Amniotic epithelial cell (primary cell): ENCODE measurements at regions not wholly inside any gene's neighbourhood (a gene's known extent, or its start where the extent isn't known, plus 50 kb on each side); places are given as distances from the start of the nearest gene placed in this dataset.

Experiments used
- DNase-seq: peaks from one replicate; pipeline ENCODE4 v3.0.0-alpha.2; 2010; ENCODE audit warnings: low read depth

- DNase-seq, result no peak
Measured at GRCh38 chr7:3195160-3195559, 105.9 kb upstream of the SDK1 start.

GRCh38 chr7:3196629-3197400, 104.2 kb upstream of the SDK1 start:
- DNase-seq, result no peak

GRCh38 chr7:3197567-3198213, 103.4 kb upstream of the SDK1 start:
- DNase-seq, result no peak

GRCh38 chr7:3198316-3198715, 102.7 kb upstream of the SDK1 start:
- DNase-seq, result no peak

DNA sequence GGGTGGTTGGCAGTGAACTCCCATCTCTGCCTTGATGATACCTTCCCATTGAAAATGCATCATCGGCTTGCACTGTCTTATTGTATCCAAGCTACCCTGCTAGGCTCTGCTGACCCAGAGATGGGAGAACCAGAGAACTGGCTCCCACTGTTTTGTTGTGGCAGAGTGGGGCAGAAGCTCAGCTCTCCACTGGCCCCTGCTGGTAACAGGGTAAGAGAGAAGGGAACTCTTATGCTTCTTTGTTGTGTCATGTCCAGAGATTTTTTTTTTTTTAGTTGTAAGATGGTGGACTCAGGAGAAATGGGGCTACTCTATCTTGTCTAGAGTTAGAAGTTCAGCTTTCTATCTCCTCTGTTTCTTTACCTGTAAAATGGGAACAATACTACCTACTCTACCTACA, 100.5 kb upstream of the SDK1 start:
- peak; percentile 73 for DNase-seq

GRCh38 chr7:3201306-3201705, 99.7 kb upstream of the SDK1 start:
- DNase-seq, result no peak

- no peak for DNase-seq
Measured at GRCh38 chr7:3201937-3202710, 98.9 kb upstream of the SDK1 start.

GRCh38 chr7:3204526-3204925, 96.5 kb upstream of the SDK1 start:
- DNase-seq, result no peak

DNA sequence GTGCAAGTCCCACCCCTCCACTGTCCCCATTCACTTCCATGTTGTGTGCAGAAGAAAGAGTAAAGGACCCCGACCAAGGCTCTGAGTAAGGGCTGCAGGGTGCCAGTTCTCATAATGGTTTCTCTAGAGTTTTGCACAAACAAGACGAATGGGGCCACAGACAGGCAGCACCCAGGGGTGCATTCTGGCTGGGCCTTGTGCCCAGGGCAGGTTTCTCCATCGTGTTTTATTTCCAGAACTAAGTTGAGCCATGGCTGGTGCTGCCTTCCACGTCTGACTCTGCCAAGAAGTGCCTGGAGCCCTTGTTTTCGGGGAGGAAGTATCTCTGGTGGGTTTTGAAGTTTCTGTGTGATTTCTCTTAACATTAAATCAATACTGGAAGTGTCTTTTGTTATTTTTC, 95.0 kb upstream of the SDK1 start:
- no peak for DNase-seq

DNA sequence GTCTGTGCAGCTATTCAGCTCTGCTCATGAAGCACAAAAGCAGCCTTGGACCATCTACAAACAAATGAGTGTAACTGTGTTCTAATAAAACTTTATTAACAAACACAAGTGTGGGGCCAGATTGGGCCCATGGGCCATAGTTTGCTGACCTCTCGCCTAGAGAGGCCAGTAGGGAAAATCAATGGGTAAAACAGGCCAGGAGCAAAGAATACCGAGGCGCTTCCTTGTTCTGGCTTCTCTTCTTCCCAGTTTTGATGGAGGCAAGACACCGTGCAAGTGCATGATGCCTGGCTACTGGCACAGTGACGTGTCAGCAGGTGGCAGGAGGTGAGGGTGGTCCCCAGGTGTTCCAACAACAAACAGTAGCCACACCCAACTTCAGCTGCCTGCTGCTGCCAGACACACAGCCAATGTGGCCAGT, 94.3 kb upstream of the SDK1 start:
- DNase-seq, result no peak

DNA sequence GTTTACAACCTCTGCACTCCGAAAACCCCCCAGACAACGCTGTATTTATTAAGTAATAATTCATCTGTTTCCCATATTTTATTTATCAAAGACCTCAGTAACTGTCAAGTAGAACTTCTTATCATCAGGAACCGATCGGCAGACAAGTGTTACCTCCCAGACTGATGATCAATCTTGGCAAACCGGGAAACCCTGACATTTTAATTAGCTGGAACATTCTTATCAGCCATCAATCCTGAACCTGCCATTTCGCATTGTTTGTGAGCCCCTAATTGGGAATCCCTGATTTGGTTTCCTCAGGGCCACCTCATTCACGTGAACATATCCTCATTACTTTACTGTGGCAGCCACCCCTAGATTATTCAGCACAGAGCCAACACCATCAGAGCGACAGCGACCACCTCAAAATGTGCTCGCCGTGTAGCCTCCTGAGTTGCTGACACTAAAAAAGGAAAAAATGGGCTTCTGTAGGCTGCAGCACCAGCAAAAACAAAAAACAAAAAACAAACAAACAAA, 93.6 kb upstream of the SDK1 start:
- no peak for DNase-seq

DNA sequence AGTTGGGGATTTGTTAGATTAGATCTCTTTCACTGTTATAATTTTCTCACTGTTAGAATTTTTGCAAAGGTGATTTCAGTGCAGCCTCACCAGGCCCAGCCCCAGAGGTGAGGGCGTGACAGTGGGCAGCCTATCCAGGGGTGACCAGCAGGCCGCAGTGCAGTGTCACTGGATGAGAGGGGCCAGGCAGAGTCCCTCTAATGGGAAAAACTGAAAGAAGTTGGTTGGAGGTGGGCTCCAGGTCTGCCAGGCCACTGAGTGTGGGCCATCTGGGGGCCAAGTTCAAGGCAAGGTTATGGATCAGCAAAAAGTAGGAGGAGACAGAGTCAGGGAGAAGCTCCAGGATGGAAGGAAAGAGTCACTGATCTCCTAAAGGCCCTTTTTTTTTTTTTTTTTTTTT, 90.5 kb upstream of the SDK1 start:
- no peak for DNase-seq

DNA sequence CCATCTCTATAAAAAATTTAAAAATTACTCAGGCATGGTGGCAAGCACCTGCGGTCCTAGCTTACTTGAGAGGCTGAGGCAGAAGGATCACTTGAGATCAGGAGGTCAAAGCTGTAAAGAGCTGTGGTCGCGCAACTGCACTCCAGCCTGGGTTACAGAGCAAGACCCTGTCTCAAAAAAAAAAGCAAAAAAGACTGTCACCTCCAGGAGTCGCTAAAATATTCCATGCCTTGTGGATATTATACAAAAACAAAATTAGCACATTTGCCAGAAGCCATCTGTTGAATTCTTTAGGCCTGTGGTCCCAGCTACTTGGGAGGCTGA, 87.0 kb upstream of the SDK1 start:
- DNase-seq, result no peak

GRCh38 chr7:3215624-3216585, 85.1 kb upstream of the SDK1 start:
- no peak for DNase-seq

DNA sequence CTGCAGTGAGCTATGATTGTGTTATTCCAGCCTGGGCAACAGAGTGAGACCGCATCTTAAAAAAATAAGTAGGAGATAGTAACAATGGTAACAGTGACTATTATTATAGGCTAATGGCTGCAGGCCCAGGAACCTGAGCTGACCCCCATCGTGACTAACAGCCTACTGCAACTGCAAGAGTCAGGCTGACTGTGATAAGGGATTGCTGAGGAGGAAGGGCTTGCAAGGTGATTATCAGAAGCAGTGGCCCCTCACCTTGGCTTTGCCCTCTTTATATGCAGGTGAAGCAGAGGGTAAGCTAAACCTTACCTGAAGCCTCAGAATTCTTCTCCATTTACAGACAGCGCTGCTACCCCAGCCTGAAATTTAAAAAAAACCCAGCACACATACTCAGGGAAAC, 83.9 kb upstream of the SDK1 start:
- DNase-seq, result peak; percentile 37

GRCh38 chr7:3218411-3219225, 82.4 kb upstream of the SDK1 start:
- no peak for DNase-seq

- DNase-seq, result no peak
Measured at GRCh38 chr7:3229904-3230470, 71.1 kb upstream of the SDK1 start.

DNA sequence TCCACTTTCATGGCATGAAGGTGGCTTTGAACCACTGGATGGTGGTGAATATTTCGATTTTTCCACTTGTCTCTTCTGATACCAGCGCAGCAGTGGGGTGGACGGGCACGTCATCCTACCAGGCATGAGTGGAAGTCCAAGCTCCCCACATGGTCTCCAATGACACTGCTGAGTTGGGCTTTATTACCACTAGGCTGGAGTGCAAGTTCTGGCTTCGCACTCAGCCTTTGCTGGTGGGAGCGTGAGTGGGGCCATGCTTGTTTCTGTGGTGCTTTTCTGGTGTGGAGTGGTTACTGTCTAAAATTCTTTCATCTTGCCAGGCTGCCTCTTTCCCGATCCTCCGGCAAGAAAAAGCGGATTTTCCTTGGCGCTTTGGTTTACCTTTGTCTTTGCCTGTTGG, 70.1 kb upstream of the SDK1 start:
- DNase-seq, result no peak

- no peak for DNase-seq
Measured at GRCh38 chr7:3232228-3232627, 68.8 kb upstream of the SDK1 start.

DNA sequence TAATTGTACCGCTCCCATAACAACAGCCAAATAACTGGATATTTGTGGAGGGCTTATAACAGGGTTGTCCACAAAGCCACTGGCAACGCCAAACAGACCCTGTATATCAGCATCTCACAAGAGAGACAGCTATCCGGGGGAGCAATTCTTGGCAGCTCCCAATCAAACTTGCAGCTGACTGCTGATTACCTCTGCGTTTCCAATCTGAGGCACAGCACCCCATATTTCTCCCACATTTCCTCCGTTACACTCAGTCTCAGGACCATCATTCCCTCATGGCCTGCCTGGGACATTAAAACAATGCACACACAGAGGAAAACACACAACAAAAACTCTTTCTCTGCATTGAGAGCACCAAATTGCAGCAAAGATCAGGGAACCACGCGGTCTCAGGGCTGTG, 67.8 kb upstream of the SDK1 start:
- DNase-seq, result no peak

DNA sequence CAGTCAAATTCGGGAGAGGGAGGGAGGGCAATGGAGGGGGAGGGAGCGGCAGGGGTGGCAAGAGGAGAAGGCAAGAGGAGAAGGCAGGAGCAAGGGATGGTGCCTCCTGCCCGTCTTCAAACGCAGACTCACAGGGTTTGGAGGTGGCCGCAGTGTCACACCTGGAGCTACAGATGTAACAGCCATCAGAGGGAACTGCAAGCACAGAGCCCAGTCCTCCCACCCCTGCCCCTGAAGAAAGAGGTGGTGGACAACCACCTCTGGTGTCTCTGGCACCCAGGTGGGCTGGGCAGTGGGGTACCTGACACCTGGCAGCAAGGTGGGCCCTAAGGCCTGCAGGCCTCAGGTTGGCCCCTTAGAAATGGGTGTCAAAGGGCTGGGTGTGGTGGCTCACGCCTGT, 67.0 kb upstream of the SDK1 start:
- no peak for DNase-seq
